Muscle layer of colon (tissue), 2 donors: ENCODE measurements at regions not wholly inside any gene's neighbourhood (a gene's known extent, or its start where the extent isn't known, plus 50 kb on each side); places are given as distances from the start of the nearest gene placed in this dataset.
A peak's percentile ranks its signal among the peaks of the same experiment; 100 is the strongest.
"Not testable (repeated sequence)": the region's sequence is repeated elsewhere in the genome, so short reads cannot be mapped to it uniquely, and the experiment has no call there.

Experiments used
- H3K27ac ChIP-seq: one replicate; pipeline ENCODE4 v1.7.0; 2013; ENCODE audit warnings: low read depth, mild to moderate bottlenecking, low read length, moderate library complexity
- H3K27me3 ChIP-seq, 2 donors: one replicate each; pipeline ENCODE4 v1.7.0; 2013; ENCODE audit warnings: low read length in 2 of 2, mild to moderate bottlenecking in 2 of 2; ENCODE audit not compliant: insufficient read depth in 2 of 2, control insufficient read depth in 1 of 2
- H3K36me3 ChIP-seq: one replicate; pipeline ENCODE4 v1.7.0; 2013; ENCODE audit warnings: mild to moderate bottlenecking, low read length; ENCODE audit not compliant: insufficient read depth
- H3K4me1 ChIP-seq: one replicate; pipeline ENCODE4 v1.7.0; 2013; ENCODE audit warnings: mild to moderate bottlenecking, low read length; ENCODE audit not compliant: insufficient read depth
- H3K4me3 ChIP-seq, 2 donors: one replicate each; pipeline ENCODE4 v1.7.0; 2013; ENCODE audit warnings: low read length in 2 of 2, low read depth in 1 of 2, mild to moderate bottlenecking in 1 of 2, moderate library complexity in 1 of 2
- H3K9ac ChIP-seq: one replicate; pipeline ENCODE4 v1.7.0; 2013; ENCODE audit warnings: low read length
- H3K9me3 ChIP-seq: one replicate; pipeline ENCODE4 v1.7.0; 2013; ENCODE audit warnings: mild to moderate bottlenecking, low read length
- donor health status: abdominal sarcoma.
- donor health status: Adenocarcinoma of cecum.

DNA sequence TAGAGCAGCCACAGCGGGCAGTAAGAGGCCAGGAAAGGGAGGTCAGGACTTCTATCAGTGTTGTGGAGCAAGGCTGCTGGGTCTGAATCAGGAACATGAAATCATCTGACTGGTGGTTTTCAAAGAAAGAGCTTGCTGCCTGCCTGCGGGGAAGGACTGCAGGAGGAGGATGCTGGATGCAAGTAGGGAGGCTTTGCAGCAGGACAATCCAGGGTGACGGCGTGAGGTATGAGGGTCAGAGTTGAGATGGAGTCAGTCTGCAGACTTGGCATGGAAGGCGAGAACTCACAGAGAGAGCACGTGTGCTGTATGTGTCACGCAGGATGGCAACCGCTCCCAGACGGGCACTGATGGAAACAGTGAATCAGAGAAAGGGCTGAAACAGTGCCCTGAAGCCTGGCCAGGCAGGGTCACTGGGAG, 59.2 kb upstream of the CD93 start:
- Histone ChIP-seq H3K4me3 (no peak overlapping the region), H3K9me3 (no peaks in the 10 kb centered on the region), H3K36me3 (no peaks in the 10 kb centered on the region), H3K4me1 (peaks cover 4% of the 10 kb centered on the region), H3K9ac (no peak overlapping the region), H3K27me3 (no peaks in the 10 kb centered on the region), H3K27ac (no peak overlapping the region)

DNA sequence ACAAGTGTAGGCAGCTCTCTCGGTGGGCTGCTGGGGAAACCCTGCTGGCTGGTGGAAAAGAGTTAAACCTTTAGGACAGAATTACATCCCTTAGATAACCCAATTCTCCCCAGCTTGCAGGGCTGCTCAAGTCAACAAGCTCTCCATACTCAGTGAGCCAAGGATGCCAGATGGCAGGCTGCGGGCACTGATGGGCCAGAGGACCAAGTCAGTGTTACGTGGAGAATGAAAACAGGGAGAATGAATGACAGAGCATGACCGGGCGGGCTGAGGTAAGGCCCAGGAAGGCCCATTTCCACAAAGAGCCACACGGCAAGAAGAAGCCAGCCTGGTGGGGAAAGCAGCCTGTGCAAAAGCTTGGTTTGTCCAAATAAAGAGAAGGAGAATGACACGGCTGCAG, 58.7 kb upstream of the CD93 start:
- H3K4me1 ChIP-seq, result peaks cover 4% of the 10 kb centered on the region
- H3K27ac ChIP-seq, result no peak overlapping the region
- no peak overlapping the region for H3K4me3 ChIP-seq
- no peaks in the 10 kb centered on the region for H3K36me3 ChIP-seq
- no peaks in the 10 kb centered on the region for H3K27me3 ChIP-seq
- no peak overlapping the region for H3K9ac ChIP-seq
- H3K9me3 ChIP-seq, result no peaks in the 10 kb centered on the region

DNA sequence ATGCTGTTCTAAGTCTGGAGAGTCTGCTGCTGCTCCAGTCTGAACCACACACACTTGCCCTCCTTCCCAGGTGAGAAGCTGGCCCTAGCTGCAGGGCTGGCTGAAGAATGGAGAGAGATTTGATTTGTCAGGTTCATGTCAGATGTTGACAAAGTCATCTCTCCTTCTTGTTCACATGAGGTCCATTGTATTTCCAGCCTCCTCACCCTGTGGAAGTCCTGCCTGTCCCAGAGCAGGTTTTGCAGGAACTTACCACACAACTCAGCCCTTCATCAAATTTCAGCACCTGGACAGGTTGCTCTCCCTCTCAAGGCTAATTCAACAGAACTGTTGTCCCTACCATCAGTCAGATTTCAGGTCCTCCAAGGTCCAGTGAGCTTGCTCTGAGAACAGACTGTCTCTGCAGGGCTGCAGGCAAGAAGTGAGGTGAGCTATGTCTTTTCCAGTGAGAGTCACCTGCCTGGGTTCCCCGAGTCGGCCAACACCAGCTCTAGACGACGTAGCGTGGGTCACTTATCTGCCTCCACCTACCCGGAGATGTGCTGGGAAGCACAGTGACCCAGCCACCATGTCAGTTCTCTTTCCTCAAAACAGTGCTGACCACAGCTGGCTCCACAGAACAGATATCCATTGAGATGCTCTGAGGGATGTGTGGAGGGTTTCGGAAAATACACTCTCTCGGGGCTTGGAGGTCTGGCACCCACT, 58.0 kb upstream of the CD93 start:
- Histone ChIP-seq H3K27ac (no peak overlapping the region), H3K4me3 (no peak overlapping the region), H3K27me3 (no peaks in the 10 kb centered on the region), H3K36me3 (no peaks in the 10 kb centered on the region), H3K4me1 (peaks cover 4% of the 10 kb centered on the region), H3K9ac (no peak overlapping the region), H3K9me3 (no peaks in the 10 kb centered on the region)

DNA sequence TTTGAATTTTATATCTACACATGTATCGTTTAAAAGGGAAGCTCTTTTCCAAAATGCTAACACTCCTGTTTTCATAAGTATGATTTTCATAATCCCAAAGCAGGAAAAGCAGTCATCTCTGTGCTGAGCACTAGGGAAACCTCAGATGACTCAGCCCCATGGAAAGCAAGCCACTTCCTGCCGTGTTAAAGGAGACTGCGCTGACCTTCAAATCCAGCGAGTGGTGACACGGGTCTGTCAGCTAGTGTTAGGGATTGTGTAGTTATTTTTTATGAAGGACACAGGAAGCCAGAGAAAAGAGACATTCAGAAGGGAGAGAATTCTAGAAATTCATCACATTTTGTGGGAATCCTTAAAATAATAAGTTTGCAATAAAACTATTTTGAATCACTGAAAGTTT, 57.0 kb upstream of the CD93 start:
- H3K36me3 ChIP-seq, result no peaks in the 10 kb centered on the region
- H3K27me3 ChIP-seq, result no peaks in the 10 kb centered on the region
- H3K27ac ChIP-seq, result no peak overlapping the region
- no peak overlapping the region for H3K9ac ChIP-seq
- H3K4me1 ChIP-seq, result peaks cover 4% of the 10 kb centered on the region
- no peak overlapping the region for H3K4me3 ChIP-seq
- H3K9me3 ChIP-seq, result no peaks in the 10 kb centered on the region

DNA sequence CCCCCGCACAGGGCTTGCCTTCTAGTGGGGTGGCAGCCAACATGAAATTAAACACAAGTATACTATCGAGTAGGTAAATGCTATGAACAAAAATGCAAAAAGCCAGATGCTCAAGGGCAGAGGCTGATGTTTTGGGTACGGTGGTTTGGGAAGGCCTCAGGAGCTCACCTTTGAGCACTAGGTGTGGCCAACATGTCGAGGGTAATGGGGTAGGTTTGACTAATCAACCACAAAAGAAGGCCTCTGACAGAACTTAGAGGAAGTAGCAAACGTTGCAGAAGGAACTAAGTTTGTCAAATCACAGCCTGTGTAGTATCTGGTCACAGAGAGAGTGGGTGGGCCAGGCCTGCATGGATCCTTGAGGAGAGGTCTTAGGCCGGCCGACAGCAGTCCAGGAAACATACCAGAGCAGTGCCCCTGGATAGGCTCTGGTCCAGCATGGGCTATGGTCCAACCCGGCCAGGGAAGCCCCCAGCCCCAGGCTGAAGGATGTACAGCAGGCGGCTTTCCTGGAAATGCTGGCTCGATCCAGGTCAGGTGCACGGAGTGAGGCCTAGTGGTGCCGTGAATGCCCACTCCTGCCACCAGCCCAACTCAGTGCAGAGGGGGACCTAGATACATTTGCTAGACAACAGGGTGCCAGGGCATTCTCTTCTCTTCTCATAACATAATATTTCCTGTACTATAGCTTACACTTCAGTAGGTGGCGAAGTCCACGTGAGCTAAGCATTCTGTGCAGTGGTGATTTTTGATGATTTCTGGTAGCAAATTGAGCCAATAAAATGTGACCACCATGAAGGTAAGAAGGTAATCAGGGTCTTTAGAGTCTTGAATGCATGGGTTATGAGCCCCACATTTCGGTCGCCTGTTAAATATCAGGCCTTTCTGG, 56.3 kb upstream of the CD93 start:
- Histone ChIP-seq H3K9me3 (no peaks in the 10 kb centered on the region), H3K27me3 (no peaks in the 10 kb centered on the region), H3K27ac (peak overlapping the region; percentile 34), H3K4me3 (no peak overlapping the region), H3K36me3 (no peaks in the 10 kb centered on the region), H3K4me1 (peaks cover 4% of the 10 kb centered on the region), H3K9ac (no peak overlapping the region)

DNA sequence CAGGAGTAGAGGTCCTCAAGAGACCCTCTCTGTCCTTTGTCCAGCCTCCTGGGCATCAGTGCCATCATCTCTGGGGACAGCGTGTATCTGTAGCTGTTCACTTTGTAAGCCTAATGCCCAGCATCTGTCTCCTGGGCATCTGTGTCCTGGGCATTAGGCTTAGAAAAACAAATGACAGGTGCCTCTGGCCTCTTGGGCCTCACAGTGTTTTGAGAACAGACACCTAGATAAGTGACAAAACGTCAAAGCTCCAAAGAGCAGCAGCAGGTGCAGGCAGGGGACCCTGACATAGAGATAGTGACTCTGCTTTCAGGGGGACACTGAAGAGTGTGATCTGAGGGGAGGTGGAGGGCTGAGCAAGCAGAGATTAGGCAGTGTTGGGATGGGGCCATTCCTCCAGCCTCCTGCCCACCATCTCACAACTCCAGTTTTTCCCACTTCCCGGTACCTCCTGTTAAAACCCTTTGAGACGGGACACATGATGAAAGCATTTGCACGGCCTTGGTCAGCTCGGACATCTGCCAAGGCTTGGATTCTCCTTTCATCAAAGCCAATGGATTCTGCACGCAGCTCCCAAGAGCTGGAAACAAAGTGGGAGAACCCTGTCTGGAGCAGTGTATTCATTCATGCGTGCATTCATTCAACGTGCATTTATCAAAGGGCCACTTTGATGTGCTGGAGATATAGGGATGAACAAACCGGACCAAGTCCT, 55.5 kb upstream of the CD93 start:
- Histone ChIP-seq H3K9me3 (no peaks in the 10 kb centered on the region), H3K27me3 (no peaks in the 10 kb centered on the region), H3K36me3 (no peaks in the 10 kb centered on the region), H3K4me1 (peaks cover 4% of the 10 kb centered on the region), H3K9ac (no peak overlapping the region), H3K27ac (peak overlapping the region; percentile 34), H3K4me3 (no peak overlapping the region)

DNA sequence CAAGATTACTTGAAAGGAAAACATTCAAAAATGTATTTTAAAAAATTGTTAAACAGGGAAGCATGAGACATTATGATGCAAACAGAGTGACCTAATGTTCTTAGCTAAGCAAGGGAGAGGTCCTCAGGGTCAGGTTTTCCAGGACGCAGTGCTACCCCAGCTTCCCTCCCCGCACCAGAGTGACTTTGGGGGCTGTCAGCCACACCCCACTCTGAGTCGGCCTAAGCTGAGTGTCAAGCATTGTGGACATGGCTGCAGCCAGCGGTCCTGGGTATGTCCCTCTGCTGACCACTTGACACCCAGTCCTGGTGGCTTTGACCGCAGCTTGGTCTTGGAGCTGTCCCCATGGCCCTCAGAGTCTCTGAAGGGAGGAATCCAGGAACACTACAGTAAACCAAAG, 54.9 kb upstream of the CD93 start:
- H3K27me3 ChIP-seq, result no peaks in the 10 kb centered on the region
- H3K4me1 ChIP-seq, result peaks cover 4% of the 10 kb centered on the region
- no peak overlapping the region for H3K27ac ChIP-seq
- H3K9me3 ChIP-seq, result no peaks in the 10 kb centered on the region
- H3K4me3 ChIP-seq, result no peak overlapping the region
- no peaks in the 10 kb centered on the region for H3K36me3 ChIP-seq
- H3K9ac ChIP-seq, result no peak overlapping the region

DNA sequence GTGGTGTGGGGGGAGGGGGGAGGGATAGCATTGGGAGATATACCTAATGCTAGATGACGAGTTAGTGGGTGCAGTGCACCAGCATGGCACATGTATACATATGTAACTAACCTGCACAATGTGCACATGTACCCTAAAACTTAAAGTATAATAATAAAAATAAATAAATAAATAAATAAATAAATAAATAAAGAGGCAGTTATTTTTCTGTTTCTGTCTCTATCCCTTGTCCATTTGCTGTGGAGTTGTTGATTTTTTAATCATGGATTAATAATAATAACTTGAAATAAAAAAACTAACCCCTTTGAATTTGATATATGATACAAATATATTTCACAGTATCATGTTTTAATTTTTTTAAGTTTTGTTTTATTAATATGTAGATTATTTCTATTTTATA, 53.9 kb upstream of the CD93 start:
- not testable (repeated sequence) for H3K4me1 ChIP-seq

DNA sequence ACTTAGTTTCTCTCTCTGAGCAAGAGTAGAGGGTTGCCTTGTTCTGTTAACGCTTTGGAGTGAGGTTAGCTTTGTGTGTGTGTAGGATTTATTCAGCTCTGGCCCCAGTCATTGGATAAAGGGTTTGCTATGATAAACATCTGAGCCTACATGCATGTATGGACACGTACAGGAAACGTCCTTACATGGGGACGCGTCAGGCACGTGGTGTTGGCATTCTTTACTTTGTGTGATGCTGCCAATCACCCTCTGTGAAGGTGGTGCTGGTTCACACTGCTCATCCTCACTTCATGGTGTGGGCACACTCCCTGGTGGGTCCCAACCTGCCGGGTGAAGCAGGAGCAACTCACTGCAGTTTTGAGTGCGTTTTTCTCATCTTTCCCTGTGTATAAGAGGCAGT, 53.4 kb upstream of the CD93 start:
- Histone ChIP-seq H3K27me3 (no peaks in the 10 kb centered on the region), H3K9ac (no peak overlapping the region), H3K27ac (no peak overlapping the region), H3K4me1 (peaks cover 4% of the 10 kb centered on the region), H3K9me3 (no peaks in the 10 kb centered on the region), H3K4me3 (no peak overlapping the region), H3K36me3 (no peaks in the 10 kb centered on the region)

More for the DNA sequence above, 53.9 kb upstream of the CD93 start:
- not testable (repeated sequence) for H3K27me3 ChIP-seq, H3K9ac ChIP-seq, H3K27ac ChIP-seq, H3K36me3 ChIP-seq, H3K9me3 ChIP-seq, H3K4me3 ChIP-seq

DNA sequence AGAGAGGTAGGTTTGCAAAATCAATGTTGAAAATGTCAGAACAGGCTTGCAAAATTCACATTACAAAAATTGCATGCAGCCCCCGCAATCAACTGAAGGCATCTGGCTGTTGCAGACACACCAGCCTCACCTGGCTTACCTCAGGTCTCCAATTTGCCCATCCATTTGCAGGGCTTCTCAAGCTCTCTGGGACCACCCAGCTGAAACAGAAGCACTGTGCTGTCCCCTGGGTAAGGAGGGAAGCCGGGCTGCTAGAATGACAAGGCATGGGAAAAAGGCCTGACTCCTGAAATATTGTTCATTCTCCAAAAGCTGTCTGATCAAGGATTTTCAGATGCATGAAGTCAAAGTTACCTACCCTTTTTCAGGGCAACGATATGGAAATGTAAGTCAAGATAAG, 52.6 kb upstream of the CD93 start:
- Histone ChIP-seq H3K4me1 (peaks cover 3% of the 10 kb centered on the region), H3K27ac (no peak overlapping the region), H3K36me3 (no peaks in the 10 kb centered on the region), H3K9ac (no peak overlapping the region), H3K9me3 (no peaks in the 10 kb centered on the region), H3K27me3 (no peaks in the 10 kb centered on the region), H3K4me3 (no peak overlapping the region)

DNA sequence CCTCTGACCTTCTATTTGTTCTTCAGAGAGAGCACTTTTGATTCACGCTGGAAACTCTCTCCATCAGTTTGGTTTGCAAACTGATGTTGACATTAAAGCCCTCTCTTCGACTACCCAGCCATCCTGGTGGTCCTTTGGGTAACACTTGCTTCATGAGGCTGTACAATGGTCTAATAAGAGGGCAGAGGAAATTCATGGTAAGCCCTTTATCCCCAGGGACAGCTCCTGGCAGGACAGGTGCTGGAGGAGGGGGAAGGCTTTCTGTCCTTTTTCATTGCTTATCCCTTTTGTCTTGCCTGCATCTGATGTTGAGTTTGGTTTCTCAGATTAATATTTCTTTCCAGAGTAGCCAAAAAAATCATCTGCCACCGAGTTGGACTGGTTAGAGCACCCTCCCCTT, 52.1 kb upstream of the CD93 start:
- Histone ChIP-seq H3K27me3 (no peaks in the 10 kb centered on the region), H3K4me1 (no peaks in the 10 kb centered on the region), H3K4me3 (no peak overlapping the region), H3K9ac (no peak overlapping the region), H3K9me3 (no peaks in the 10 kb centered on the region), H3K27ac (no peak overlapping the region), H3K36me3 (no peaks in the 10 kb centered on the region)
